GM12878 (cell line): ENCODE measurements at regions not wholly inside any gene's neighbourhood (a gene's known extent, or its start where the extent isn't known, plus 50 kb on each side); places are given as distances from the start of the nearest gene placed in this dataset.

ENCODE experiments used
- ATAC-seq: fragments of 200-7000 bp; cut with Tn5 transposase; 3 replicates; pipeline ENCODE4 v1.9.1; 2020; ENCODE audit warnings: mild to moderate bottlenecking, moderate library complexity
- BruUV-seq: library from RNA; stranded (reverse); fragments of 400-500 nt; replicated peaks from 2 replicates; lab custom pipeline; 2021; lab: Mats Ljungman, UMichigan
- CTCF ChIA-PET: fragments of 300-600 bp; sonication (Branson Sonifier 250); formaldehyde crosslinking; extraction: SDS; loops from one replicate; lab custom pipeline; 2021; ENCODE audit warnings: inconsistent platforms; lab: Yijun Ruan, JAX
- POLR2A ChIA-PET: fragments of 350-600 bp; formaldehyde crosslinking; extraction: SDS; loops from one replicate; lab custom pipeline; 2021; ENCODE audit warnings: inconsistent platforms; lab: Charles Lee
- RAD21 ChIA-PET: fragments of 300-600 bp; sonication (Branson Sonifier 250); formaldehyde crosslinking; loops from one replicate; lab custom pipeline; 2023; ENCODE audit warnings: antibody characterized with exemption; ENCODE audit not compliant: unreplicated experiment; lab: Charles Lee
- SMC1A ChIA-PET: fragments of 300-600 bp; sonication (Branson Sonifier 250); formaldehyde crosslinking; loops from one replicate; lab custom pipeline; 2023; ENCODE audit not compliant: unreplicated experiment, uncharacterized antibody; lab: Charles Lee
- DNase-seq: peaks from one replicate; pipeline ENCODE4 v3.0.0-alpha.2; 2011; ENCODE audit warnings: low read depth, low spot score
- FAIRE-seq: peaks from 3 replicates; lab custom pipeline; 2011; peaks lifted over from hg19 to GRCh38; lab: Jason Lieb, UNC
- H2AFZ ChIP-seq: 2 replicates; pipeline ENCODE4 v1.6.0; 2011; ENCODE audit warnings: low read depth, low read length, control low read depth; ENCODE audit not compliant: control insufficient read depth
- H3K27ac ChIP-seq: 2 replicates; pipeline ENCODE4 v1.5.1; 2011; ENCODE audit warnings: control low read depth; ENCODE audit not compliant: control insufficient read depth, insufficient read depth
- H3K27me3 ChIP-seq, 2 experiments: replicated peaks in 1 of 2; 2 replicates each; pipeline versions ENCODE4 v1.6.0 to v1.6.1; 2011; ENCODE audit warnings: low read length in 1 of 2; ENCODE audit not compliant: control insufficient read depth in 2 of 2, insufficient read depth in 2 of 2
- H3K36me3 ChIP-seq, 2 experiments: 2 replicates each; pipeline ENCODE4 v1.5.1; 2011; ENCODE audit warnings: low read length in 1 of 2; ENCODE audit not compliant: control insufficient read depth in 2 of 2, insufficient read depth in 2 of 2
- H3K4me1 ChIP-seq: 2 replicates; pipeline ENCODE4 v1.6.1; 2011; ENCODE audit warnings: mild to moderate bottlenecking, low read length, moderate library complexity, mixed read lengths; ENCODE audit not compliant: control insufficient read depth, insufficient read depth
- H3K4me2 ChIP-seq: 2 replicates; pipeline ENCODE4 v1.6.0; 2011; ENCODE audit warnings: control low read depth; ENCODE audit not compliant: control insufficient read depth, insufficient read depth
- H3K4me3 ChIP-seq: fragments of 200-600 bp; sonication (generic); 2 replicates; pipeline ENCODE4 v1.5.1; 2016
- H3K79me2 ChIP-seq: 2 replicates; pipeline ENCODE4 v1.6.0; 2011; ENCODE audit warnings: low read length; ENCODE audit not compliant: control insufficient read depth, insufficient read depth
- H3K9ac ChIP-seq: 2 replicates; pipeline ENCODE4 v1.8.0; 2011; ENCODE audit warnings: low read length, control low read depth, mixed read lengths; ENCODE audit not compliant: control insufficient read depth, insufficient read depth
- H3K9me3 ChIP-seq: replicated peaks from 3 replicates; pipeline ENCODE4 v1.5.1; 2011; ENCODE audit warnings: mild to moderate bottlenecking, low read length; ENCODE audit not compliant: control insufficient read depth, insufficient read depth
- H4K20me1 ChIP-seq: 2 replicates; pipeline ENCODE4 v1.6.0; 2011; ENCODE audit not compliant: control insufficient read depth, insufficient read depth
- BCL3 ChIP-seq: IDR thresholded peaks from 2 replicates; pipeline ENCODE4 v1.6.1; 2011; ENCODE audit warnings: borderline replicate concordance, low read depth, mild to moderate bottlenecking, moderate library complexity, low read length; ENCODE audit not compliant: insufficient read depth, poor library complexity, severe bottlenecking
- CHD1 ChIP-seq: IDR thresholded peaks from 2 replicates; pipeline ENCODE4 v1.6.1; 2012; ENCODE audit warnings: low read depth, low read length, improper control_type of control experiment
- DPF2 ChIP-seq: fragments of 450-650 bp; IDR thresholded peaks from 2 replicates; pipeline ENCODE4 v1.6.1; 2017; ENCODE audit warnings: mild to moderate bottlenecking
- HDAC2 ChIP-seq: fragments of 200-600 bp; sonication (generic); IDR thresholded peaks from 2 replicates; pipeline ENCODE4 v1.6.1; 2017
- MLLT1 ChIP-seq: fragments of 450-650 bp; IDR thresholded peaks from 2 replicates; pipeline ENCODE4 v1.6.1; 2016; ENCODE audit warnings: mild to moderate bottlenecking
- NFYB ChIP-seq: IDR thresholded peaks from 2 replicates; pipeline ENCODE4 v1.6.1; 2011; ENCODE audit warnings: low read depth, mild to moderate bottlenecking, low read length, improper control_type of control experiment, moderate library complexity; ENCODE audit not compliant: insufficient read depth
- PAX5 ChIP-seq: IDR thresholded peaks from 2 replicates; pipeline ENCODE4 v1.6.1; 2011; ENCODE audit warnings: low read depth, low read length, borderline replicate concordance
- POLR2AphosphoS5 ChIP-seq: IDR thresholded peaks from 2 replicates; pipeline ENCODE4 v1.6.1; 2011; ENCODE audit warnings: mild to moderate bottlenecking, low read length, inconsistent platforms
- RB1 ChIP-seq: fragments of 450-650 bp; formaldehyde crosslinking; IDR thresholded peaks from 2 replicates; pipeline ENCODE4 v1.6.1; 2017; ENCODE audit warnings: mild to moderate bottlenecking, borderline replicate concordance
- SMAD5 ChIP-seq: IDR thresholded peaks from 2 replicates; pipeline ENCODE4 v1.6.1; 2016; ENCODE audit warnings: antibody characterized with exemption, low read depth
- SMC3 ChIP-seq: IDR thresholded peaks from 2 replicates; pipeline ENCODE4 v1.6.1; 2011; ENCODE audit warnings: low read length, improper control_type of control experiment, borderline replicate concordance
- STAT1 ChIP-seq: fragments of 450-650 bp; conservative IDR thresholded peaks from 2 replicates; pipeline ENCODE4 v1.6.1; 2014; ENCODE audit warnings: antibody characterized with exemption, mild to moderate bottlenecking
- SUPT20H ChIP-seq: IDR thresholded peaks from 2 replicates; pipeline ENCODE4 v1.6.1; 2011; ENCODE audit warnings: low read depth, mild to moderate bottlenecking, low read length, moderate library complexity, borderline replicate concordance; ENCODE audit not compliant: control insufficient read depth
- TAF1 ChIP-seq: IDR thresholded peaks from 2 replicates; pipeline ENCODE4 v1.6.1; 2011; ENCODE audit warnings: mild to moderate bottlenecking, low read depth, low read length, borderline replicate concordance
- TCF3 ChIP-seq: IDR thresholded peaks from 2 replicates; pipeline ENCODE4 v1.6.1; 2012; ENCODE audit warnings: low read depth, mild to moderate bottlenecking, low read length, borderline replicate concordance; ENCODE audit not compliant: insufficient read depth
- ZBTB4 ChIP-seq: fragments of 450-650 bp; formaldehyde crosslinking; IDR thresholded peaks from 2 replicates; pipeline ENCODE4 v1.4.0; 2022; ENCODE audit warnings: mild to moderate bottlenecking, moderate library complexity
- ZSCAN29 ChIP-seq: fragments of 450-650 bp; IDR thresholded peaks from 2 replicates; pipeline ENCODE4 v1.6.1; 2017; ENCODE audit warnings: mild to moderate bottlenecking, moderate library complexity
- WGBS: methylation state at CpG from one replicate; pipeline ENCODE4 v1.1.6; 2016; ENCODE audit warnings: low lambda C conversion rate; ENCODE audit not compliant: insufficient replicate concordance, insufficient coverage; ENCODE audit errors: missing lambda C conversion rate; 5-methylcytosine and 5-hydroxymethylcytosine counted together
- in situ Hi-C: fragments of 300-500 bp; cut with MboI; formaldehyde crosslinking; loops from 9 replicates; pipeline ENCODE4 v1.14.3; 2018; ENCODE audit warnings: mixed read lengths
- intact Hi-C: fragments of 100-400 bp; cut with micrococcal nuclease; formaldehyde crosslinking; loops from one replicate; pipeline ENCODE4 v1.14.2; 2022; ENCODE audit not compliant: unreplicated experiment

- Histone ChIP-seq H3K27ac (no peak overlapping the region), H3K36me3 (no peaks in the 10 kb centered on the region), H3K4me3 (no peak overlapping the region), H3K79me2 (no peaks in the 10 kb centered on the region), H3K27me3 (no peaks in the 10 kb centered on the region)
- CTCF ChIA-PET, result interaction anchor here (0.6 kb wide), 1 partner anchor 55 kb away, joined by 3 read pairs; no protein-coding TSS in a partner anchor
- WGBS, result 78% methylated on average over 1 of the region's 1 CpG
- POLR2A ChIA-PET, result no interaction called here
- no peak for ATAC-seq
- TF ChIP-seq PAX5 (no peak), SMC3 (no peak), MLLT1 (no peak), ZSCAN29 (no peak), POLR2AphosphoS5 (no peak), SMAD5 (no peak), NFYB (no peak), STAT1 (no peak), TCF3 (no peak), BCL3 (no peak), RB1 (no peak), TAF1 (no peak), DPF2 (no peak), HDAC2 (no peak), CHD1 (no peak), ZBTB4 (CRISPR knock-in tag) (no peak), SUPT20H (no peak)
- TF ChIP-seq, all 136 proteins: peak for 0
- DNase-seq, result no peak
- ChIA-PET SMC1A (no interaction called here), RAD21 (no interaction called here)
- Histone ChIP-seq H3K9me3 (no peaks in the 10 kb centered on the region), H4K20me1 (no peaks in the 10 kb centered on the region), H3K9ac (no peak overlapping the region), H3K4me1 (no peaks in the 10 kb centered on the region), H2AFZ (no peak overlapping the region), H3K4me2 (no peak overlapping the region)
- BruUV-seq, result no TSS peak
- no peak for FAIRE-seq
- in situ Hi-C loops, result no loop called here
- intact Hi-C loops, result no loop called here
These were observed 154.7 kb downstream of the MBD2 start for GRCh38 chr18:54069729-54070128.
